ENCODE measurements at regions not wholly inside any gene's neighbourhood (a gene's known extent, or its start where the extent isn't known, plus 50 kb on each side); places are given as distances from the start of the nearest gene placed in this dataset.

GRCh38 chr15:39394496-39394895 lies 186.4 kb upstream of the THBS1 start:
- H3K36me3 ChIP-seq (ENCODE audit: insufficient read depth, low read length, poor library complexity, severe bottlenecking) = no peaks in the 10 kb centered on the region
- ChIA-PET POLR2A (ENCODE audit: low non-redundant PET) (no interaction called here), CTCF (no interaction called here)
- intact Hi-C loops (cut with micrococcal nuclease; ENCODE audit: unreplicated experiment) = no loop called here
- H3K4me3 ChIP-seq (ENCODE audit: low read depth, low read length, poor library complexity, severe bottlenecking) = no peak overlapping the region
- H3K27ac ChIP-seq (ENCODE audit: low read depth, low read length, poor library complexity, severe bottlenecking) = no peak overlapping the region
- TF ChIP-seq CTCF (conservative IDR thresholded peaks at IDR 0.05; ENCODE audit: low read depth, low read length) (no peak), EZH2 (IDR thresholded peaks at IDR 0.05; ENCODE audit: borderline replicate concordance, low read depth, low read length, poor library complexity, severe bottlenecking) (no peak)
- H3K27me3 ChIP-seq (replicated peaks; ENCODE audit: insufficient read depth, low read depth, low read length, poor library complexity) = peaks cover 7% of the 10 kb centered on the region
- BruUV-seq (replicated peaks) = no TSS peak
- DNase-seq (ENCODE audit: low spot score) = no peak
- H3K4me1 ChIP-seq (ENCODE audit: insufficient read depth, low read length, poor library complexity, severe bottlenecking) = no peaks in the 10 kb centered on the region
- H3K9me3 ChIP-seq (ENCODE audit: low read depth, low read length, poor library complexity, severe bottlenecking) = no peaks in the 10 kb centered on the region

GRCh38 chr15:39396979-39397615 lies 183.8 kb upstream of the THBS1 start:
- ChIA-PET CTCF (no interaction called here), POLR2A (ENCODE audit: low non-redundant PET) (no interaction called here)
- DNase-seq (ENCODE audit: low spot score) = no peak
- no TSS peak for BruUV-seq (replicated peaks)
- Histone ChIP-seq H3K4me3 (ENCODE audit: low read depth, low read length, poor library complexity, severe bottlenecking) (no peak overlapping the region), H3K27ac (ENCODE audit: low read depth, low read length, poor library complexity, severe bottlenecking) (no peak overlapping the region), H3K9me3 (ENCODE audit: low read depth, low read length, poor library complexity, severe bottlenecking) (no peaks in the 10 kb centered on the region), H3K27me3 (replicated peaks; ENCODE audit: insufficient read depth, low read depth, low read length, poor library complexity) (peaks cover 16% of the 10 kb centered on the region), H3K4me1 (ENCODE audit: insufficient read depth, low read length, poor library complexity, severe bottlenecking) (no peaks in the 10 kb centered on the region), H3K36me3 (ENCODE audit: insufficient read depth, low read length, poor library complexity, severe bottlenecking) (no peaks in the 10 kb centered on the region)
- TF ChIP-seq CTCF (conservative IDR thresholded peaks at IDR 0.05; ENCODE audit: low read depth, low read length) (no peak), EZH2 (IDR thresholded peaks at IDR 0.05; ENCODE audit: borderline replicate concordance, low read depth, low read length, poor library complexity, severe bottlenecking) (no peak)
- intact Hi-C loops (cut with micrococcal nuclease; ENCODE audit: unreplicated experiment) = no loop called here

GRCh38 chr15:39397883-39398282 lies 183.0 kb upstream of the THBS1 start:
- ChIA-PET CTCF (no interaction called here), POLR2A (ENCODE audit: low non-redundant PET) (no interaction called here)
- no TSS peak for BruUV-seq (replicated peaks)
- Histone ChIP-seq H3K27me3 (replicated peaks; ENCODE audit: insufficient read depth, low read depth, low read length, poor library complexity) (peaks cover 13% of the 10 kb centered on the region), H3K4me3 (ENCODE audit: low read depth, low read length, poor library complexity, severe bottlenecking) (no peak overlapping the region), H3K4me1 (ENCODE audit: insufficient read depth, low read length, poor library complexity, severe bottlenecking) (no peaks in the 10 kb centered on the region), H3K27ac (ENCODE audit: low read depth, low read length, poor library complexity, severe bottlenecking) (no peak overlapping the region), H3K36me3 (ENCODE audit: insufficient read depth, low read length, poor library complexity, severe bottlenecking) (no peaks in the 10 kb centered on the region), H3K9me3 (ENCODE audit: low read depth, low read length, poor library complexity, severe bottlenecking) (no peaks in the 10 kb centered on the region)
- TF ChIP-seq EZH2 (IDR thresholded peaks at IDR 0.05; ENCODE audit: borderline replicate concordance, low read depth, low read length, poor library complexity, severe bottlenecking) (no peak), CTCF (conservative IDR thresholded peaks at IDR 0.05; ENCODE audit: low read depth, low read length) (no peak)
- intact Hi-C loops (cut with micrococcal nuclease; ENCODE audit: unreplicated experiment) = no loop called here
- DNase-seq (ENCODE audit: low spot score) = no peak
